COLO829 (cell line): ENCODE measurements at regions not wholly inside any gene's neighbourhood (a gene's known extent, or its start where the extent isn't known, plus 50 kb on each side); places are given as distances from the start of the nearest gene placed in this dataset.
"Not testable (repeated sequence)": the region's sequence is repeated elsewhere in the genome, so short reads cannot be mapped to it uniquely, and the experiment has no call there.

ENCODE experiments used
- DNase-seq: peaks from one replicate; pipeline ENCODE4 v3.0.0; 2012; ENCODE audit warnings: low spot score

- no peak for DNase-seq
These were observed 174.0 kb downstream of the ASB1 start for GRCh38 chr2:238600506-238601432.

DNA sequence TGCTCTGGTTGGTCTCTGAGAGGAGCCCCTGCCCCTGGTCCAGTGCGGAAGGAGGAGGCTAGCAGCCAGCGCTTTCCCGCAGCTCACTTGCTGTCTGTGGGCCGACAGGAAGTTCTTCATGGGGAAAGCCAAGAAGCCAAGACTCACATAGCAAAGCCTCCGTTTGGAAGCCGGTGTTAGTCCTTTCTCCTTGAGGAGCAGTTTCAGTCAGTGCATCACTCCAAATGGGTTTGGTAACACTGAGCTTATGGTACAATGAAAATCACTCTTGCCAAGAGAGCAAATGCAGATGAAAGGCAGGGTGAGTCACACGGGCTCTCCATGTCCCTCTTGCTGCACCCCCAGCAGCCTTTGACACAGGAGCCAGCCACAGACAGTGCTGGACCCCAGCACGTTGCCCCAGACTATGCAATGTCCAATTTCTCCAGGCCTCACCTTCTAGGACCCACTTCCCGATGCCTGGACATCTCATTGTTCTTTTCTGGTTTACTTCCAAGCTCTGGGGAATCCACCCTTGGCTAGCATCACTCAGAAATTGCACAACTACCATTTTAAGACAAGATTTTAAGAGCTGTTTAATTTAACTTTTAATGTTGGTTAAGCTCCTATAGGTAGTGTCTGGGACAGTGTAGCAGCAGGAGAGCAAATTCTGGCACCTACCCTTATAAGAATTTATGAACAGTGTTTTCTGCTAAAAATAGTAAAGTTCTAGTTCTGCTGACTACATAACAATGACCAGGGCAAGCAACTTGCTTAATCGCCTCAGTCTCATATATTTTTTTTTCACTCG lies 174.9 kb downstream of the ASB1 start:
- no peak for DNase-seq

- DNase-seq = no peak
These were observed 175.7 kb downstream of the ASB1 start for GRCh38 chr2:238602223-238602960.

DNA sequence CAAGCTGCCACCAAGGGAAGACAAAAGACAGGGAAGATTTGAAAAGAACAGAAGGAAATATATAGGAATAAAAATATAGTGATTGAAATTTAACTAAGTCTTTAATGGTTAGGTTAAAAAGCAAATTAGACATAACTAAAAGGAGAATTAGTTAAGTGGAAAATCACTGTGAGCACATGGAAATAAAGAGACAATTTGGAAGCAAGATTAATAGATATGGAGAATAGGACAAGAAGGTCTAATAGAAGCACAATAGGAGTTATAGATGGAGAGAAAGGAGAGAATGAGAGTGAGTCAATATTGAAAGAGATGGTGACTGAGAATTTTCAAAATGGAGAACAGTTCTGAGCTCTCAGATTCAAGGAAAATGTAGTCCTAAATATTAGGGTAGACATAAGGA lies 176.9 kb downstream of the ASB1 start:
- no peak for DNase-seq

DNA sequence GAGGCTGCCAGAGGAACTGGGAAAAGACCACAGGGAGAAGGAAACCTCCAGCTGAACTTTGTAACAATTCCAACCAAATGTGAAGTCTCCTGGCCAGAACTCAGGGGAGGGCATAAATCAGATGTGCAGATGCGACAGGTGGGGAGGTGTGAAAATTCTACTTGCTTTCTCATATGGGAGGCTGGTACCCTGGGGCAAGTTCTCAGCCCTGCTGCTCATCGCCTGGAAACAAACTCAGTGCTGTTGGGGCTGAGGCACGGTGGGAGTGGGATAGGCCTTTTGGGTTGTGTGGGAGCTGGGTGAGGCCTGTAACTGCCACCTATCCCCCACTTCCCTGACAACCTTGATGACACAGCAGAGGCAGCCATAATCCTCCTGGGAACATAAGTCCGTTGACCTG lies 179.6 kb downstream of the ASB1 start:
- DNase-seq = no peak

DNA sequence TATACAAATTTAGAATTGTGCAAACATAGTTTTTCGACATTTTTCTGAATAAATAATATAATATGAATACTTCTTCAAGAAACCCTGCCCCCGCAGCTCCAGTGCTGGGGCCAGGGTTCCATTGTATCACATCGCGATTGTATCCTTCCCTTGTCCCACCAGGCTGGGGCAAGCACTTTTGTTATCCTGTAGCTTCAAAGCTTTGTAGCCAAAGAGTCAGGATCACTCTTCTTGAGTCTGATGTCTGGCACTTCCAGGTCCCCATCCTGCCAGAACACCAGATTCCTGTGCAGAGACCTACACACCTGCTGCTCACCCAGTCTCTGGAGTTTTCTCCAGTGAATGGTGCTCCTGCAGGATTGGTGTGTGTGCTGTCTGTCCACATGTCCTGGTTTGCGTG lies 186.9 kb downstream of the ASB1 start:
- DNase-seq = no peak

DNA sequence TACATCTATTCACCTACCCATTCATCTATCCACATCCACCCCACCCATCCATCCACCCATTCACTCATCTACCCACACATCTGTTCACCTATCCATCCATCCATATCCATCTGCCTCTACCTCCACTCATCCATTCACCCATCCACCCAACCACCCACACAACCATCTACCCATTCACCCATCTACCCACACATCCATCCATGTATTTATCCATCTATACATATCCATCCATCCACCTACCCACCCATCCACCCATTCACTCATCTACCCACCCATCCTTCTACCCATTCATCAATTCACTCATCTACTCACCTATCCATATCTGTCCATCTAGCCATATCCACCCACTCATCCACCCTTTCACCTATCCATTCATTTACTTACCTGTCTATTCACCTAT lies 187.6 kb downstream of the ASB1 start:
- no peak for DNase-seq

GRCh38 chr2:238615187-238615586 lies 188.5 kb downstream of the ASB1 start:
- DNase-seq = no peak

DNA sequence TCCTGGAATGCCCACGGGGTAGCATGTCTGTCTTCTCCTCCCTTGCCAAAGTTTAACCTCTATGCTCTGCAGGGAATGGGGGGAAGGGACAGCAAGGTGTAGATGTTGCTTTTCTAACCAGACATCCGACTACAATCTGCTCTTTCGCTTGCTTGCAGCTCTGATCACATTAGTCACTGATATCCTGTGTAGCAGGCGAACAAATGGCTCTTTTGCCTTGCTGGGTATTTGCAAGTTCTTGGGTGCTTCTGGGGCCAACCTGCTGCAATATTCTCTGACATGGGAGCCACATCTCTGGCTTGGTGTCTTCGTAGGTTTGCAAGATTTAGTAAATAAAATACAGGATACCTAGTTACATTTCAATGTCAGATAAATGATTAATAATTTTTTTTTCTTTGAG lies 190.0 kb downstream of the ASB1 start:
- DNase-seq = no peak

- DNase-seq = not testable (repeated sequence)
These were observed 192.0 kb downstream of the ASB1 start for GRCh38 chr2:238618494-238619283.

DNA sequence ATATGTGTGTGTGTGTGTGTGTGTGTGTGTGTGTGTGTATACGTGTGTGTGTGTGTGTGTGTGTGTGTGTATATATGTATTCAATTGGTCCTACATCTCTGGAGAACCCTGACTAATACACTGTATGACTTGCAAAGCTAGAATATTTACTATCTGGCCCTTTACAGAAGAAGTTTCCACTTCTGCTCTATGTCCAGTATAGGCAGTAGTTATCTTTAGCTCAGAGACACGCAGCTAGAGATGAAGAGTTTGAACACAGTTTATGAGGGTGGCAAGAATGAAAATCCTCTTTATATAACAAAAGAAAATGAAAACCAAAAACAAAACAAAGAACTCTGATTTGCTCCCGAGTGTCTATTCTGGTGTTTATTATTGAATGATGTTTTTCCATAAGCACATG lies 201.2 kb downstream of the ASB1 start:
- no peak for DNase-seq

DNA sequence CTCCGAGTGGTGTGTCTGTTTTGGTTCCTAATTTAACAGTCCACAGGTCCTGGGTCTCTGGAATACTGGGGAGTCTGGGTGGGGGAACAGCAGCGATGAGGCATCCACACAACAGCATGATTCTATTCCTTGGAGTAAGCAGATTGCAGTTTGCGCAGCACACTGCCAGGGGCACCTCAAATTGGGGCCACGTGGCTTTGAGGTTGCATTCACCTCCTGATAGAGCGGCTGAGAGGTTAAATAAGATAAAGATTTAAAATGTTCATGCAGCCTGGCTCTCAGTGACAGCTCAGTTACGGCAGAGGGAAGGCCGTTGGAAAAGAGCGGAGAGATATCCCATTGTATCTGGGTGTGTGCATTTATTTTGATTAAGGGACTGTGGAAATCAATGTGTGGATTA lies 202.3 kb downstream of the ASB1 start:
- no peak for DNase-seq

- DNase-seq = no peak
These were observed 204.9 kb downstream of the ASB1 start for GRCh38 chr2:238631491-238632180.

DNA sequence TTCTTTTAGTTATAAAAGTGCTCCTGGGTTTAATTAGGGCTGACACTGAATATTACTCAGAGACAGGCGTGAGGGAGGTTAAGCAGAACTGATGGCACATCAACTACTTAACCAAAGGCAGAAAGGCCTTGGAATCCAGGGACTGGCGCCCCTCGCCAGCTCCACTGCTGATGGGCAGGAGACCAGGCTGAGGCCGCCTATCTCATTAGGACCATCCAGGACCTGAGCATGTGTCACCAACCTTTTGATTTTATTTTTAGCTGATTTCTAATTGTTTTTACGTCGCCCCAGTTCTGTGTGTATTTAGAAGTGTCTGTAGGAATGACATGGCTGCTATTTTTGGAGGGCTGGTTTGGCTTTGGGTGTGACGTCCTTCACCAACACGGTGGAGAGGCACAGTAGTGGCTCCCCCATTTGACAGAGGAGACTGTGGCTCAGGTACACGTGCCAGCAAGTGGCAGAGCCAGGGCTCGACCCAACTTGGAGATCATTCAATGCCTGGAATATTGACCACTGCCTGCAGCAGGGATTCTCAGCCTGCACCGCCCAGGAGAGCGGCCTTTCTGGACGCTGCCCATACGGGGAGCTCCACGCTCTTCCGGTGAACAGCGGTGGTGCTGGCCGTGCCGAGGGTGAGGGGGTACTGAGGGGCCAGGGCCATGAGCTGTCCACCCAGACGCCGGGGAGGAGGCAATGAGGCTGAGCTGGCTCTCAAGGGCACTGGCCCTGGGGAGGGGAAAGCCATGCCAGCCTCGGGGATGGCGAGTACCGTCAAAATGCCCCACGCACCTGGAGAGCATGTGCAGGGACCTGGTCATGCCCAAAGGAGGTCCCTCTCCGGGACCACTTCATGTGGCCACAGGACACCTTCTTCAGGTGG lies 205.7 kb downstream of the ASB1 start:
- no peak for DNase-seq

GRCh38 chr2:238633426-238634328 lies 206.9 kb downstream of the ASB1 start:
- no peak for DNase-seq

GRCh38 chr2:238634701-238635357 lies 208.1 kb downstream of the ASB1 start:
- no peak for DNase-seq

DNA sequence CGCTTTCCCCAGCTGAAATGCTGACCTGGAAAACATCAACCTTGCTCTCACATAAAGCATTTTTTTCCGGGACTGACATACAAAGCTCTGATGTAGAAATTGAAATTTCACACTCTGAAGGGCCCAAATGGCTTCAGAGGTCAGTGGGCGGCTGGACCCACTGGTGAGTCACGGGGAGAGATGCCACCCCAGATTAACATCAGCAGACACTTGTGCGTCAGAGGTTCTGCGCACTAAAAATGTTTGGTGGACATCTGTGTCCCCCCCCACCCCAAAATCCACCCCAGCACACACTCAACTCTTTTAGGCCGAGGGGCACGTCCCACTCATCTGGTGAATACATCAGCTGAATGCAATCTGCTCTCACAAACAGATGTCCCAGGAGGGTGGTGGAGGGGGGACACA lies 208.9 kb downstream of the ASB1 start:
- no peak for DNase-seq

DNA sequence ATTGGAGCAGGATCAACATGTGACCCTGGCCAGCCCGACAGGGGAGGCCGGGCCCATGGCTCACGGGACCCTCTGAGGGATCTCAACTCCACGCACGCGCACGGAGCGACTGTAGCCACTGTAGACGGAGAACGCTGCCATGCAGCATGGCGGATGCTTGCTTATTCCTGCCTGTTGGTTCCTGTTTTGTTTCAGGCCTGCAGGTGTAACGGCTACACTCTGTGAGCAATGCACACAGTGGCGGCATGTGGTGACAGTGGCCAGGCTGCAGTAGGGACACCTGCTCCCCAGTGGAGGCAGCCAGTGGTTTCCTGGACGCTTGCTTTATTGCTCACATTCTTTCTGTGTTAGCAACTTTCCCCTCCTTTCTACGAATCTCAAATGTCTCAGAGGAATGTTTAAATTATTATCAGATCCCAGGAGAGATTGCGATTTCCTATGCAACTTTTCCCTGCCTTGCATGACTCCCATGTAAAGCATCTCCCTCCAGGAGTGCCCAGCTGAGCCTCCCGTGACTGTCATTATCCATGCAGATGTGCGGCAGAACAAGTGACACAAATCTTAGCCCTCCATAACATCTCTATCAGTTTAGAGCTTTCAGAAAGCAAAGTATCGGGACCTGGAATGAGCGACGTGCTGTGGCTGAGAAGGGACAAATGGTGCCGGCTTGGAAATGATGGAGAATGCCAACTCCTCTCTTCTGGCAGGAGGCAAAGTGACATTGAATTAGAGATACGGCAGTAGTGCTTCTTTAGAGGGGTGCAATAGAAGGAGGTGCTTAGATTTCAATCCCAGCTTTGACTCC lies 209.7 kb downstream of the ASB1 start:
- no peak for DNase-seq
